22Rv1 (cell line): ENCODE measurements at regions not wholly inside any gene's neighbourhood (a gene's known extent, or its start where the extent isn't known, plus 50 kb on each side); places are given as distances from the start of the nearest gene placed in this dataset.

Source experiments
- ZFX ChIP-seq: fragments of 450-650 bp; IDR thresholded peaks from 2 replicates; pipeline ENCODE4 v1.6.1; 2017; ENCODE audit warnings: antibody characterized with exemption, borderline replicate concordance
- TF ChIP-seq, protein P1 (sequence below): fragments of 450-650 bp; IDR thresholded peaks from 2 replicates; pipeline ENCODE4 v1.5.1; 2017; ENCODE audit warnings: mild to moderate bottlenecking

DNA sequence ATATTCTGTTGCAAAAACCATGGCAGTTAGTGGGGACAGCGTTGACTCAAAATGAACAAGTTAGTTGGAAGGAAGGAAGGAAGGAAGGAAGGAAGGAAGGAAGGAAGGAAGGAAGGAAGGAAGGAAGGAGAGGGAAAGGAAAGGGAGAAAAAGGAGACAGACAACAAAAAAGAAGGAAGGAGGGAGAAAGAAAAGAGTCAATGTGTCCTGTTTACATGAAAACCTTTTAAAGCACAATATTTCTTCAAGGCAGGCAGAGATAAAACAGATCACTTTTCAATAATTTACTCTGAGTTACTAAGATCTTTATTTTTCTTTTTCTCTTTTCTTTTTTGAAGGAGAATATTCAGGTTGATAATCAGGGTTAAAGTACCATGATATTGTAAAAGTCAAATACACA is 99.4 kb downstream of the CCER1 start:
- TF ChIP-seq, protein P1, sequence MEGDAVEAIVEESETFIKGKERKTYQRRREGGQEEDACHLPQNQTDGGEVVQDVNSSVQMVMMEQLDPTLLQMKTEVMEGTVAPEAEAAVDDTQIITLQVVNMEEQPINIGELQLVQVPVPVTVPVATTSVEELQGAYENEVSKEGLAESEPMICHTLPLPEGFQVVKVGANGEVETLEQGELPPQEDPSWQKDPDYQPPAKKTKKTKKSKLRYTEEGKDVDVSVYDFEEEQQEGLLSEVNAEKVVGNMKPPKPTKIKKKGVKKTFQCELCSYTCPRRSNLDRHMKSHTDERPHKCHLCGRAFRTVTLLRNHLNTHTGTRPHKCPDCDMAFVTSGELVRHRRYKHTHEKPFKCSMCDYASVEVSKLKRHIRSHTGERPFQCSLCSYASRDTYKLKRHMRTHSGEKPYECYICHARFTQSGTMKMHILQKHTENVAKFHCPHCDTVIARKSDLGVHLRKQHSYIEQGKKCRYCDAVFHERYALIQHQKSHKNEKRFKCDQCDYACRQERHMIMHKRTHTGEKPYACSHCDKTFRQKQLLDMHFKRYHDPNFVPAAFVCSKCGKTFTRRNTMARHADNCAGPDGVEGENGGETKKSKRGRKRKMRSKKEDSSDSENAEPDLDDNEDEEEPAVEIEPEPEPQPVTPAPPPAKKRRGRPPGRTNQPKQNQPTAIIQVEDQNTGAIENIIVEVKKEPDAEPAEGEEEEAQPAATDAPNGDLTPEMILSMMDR: no peak
- TF ChIP-seq ZFX: no peak
